Testis (tissue), 2 donors: ENCODE measurements at regions not wholly inside any gene's neighbourhood (a gene's known extent, or its start where the extent isn't known, plus 50 kb on each side); places are given as distances from the start of the nearest gene placed in this dataset.

ENCODE experiments used
- POLR2A ChIP-seq: fragments of 450-650 bp; IDR thresholded peaks from one replicate; pipeline ENCODE4 v1.6.1; 2017; ENCODE audit warnings: antibody characterized with exemption, mild to moderate bottlenecking, moderate library complexity
- TF ChIP-seq, protein P1 (sequence below), 3 experiments: fragments of 450-650 bp in 2 of 3; fragments of 200-600 bp in 1 of 3; sonication (generic) in 1 of 3; IDR thresholded peaks; one replicate each; pipeline ENCODE4 v1.5.1; 2016 to 2019; ENCODE audit warnings: antibody characterized with exemption in 3 of 3, mild to moderate bottlenecking in 2 of 3, moderate library complexity in 1 of 3

DNA sequence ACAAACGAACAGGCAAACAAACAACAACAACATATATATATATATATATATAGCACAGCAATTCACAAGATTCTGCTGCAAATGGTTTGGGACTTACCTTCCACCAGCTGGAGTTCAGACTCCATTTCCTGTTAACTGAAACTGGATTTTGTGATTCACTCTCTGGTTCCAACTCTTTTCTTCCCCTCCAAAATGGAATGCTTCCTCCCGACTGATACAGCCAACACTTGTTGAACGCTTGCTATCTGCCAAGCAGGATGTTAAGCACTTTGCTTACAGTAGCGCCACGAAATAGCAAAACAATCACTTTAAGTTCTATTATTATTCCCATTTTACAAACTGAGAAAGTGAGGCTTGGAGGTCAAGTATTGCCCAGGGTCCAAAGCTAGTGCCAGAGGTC is 116.0 kb upstream of the TMEM132C start:
- TF ChIP-seq, protein P1, sequence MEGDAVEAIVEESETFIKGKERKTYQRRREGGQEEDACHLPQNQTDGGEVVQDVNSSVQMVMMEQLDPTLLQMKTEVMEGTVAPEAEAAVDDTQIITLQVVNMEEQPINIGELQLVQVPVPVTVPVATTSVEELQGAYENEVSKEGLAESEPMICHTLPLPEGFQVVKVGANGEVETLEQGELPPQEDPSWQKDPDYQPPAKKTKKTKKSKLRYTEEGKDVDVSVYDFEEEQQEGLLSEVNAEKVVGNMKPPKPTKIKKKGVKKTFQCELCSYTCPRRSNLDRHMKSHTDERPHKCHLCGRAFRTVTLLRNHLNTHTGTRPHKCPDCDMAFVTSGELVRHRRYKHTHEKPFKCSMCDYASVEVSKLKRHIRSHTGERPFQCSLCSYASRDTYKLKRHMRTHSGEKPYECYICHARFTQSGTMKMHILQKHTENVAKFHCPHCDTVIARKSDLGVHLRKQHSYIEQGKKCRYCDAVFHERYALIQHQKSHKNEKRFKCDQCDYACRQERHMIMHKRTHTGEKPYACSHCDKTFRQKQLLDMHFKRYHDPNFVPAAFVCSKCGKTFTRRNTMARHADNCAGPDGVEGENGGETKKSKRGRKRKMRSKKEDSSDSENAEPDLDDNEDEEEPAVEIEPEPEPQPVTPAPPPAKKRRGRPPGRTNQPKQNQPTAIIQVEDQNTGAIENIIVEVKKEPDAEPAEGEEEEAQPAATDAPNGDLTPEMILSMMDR (IDR thresholded peaks at IDR 0.05) = no peak
- TF ChIP-seq POLR2A = no peak
